Mesothelial cell of epicardium (in vitro differentiated cells): ENCODE measurements at regions not wholly inside any gene's neighbourhood (a gene's known extent, or its start where the extent isn't known, plus 50 kb on each side); places are given as distances from the start of the nearest gene placed in this dataset.
A peak's percentile ranks its signal among the peaks of the same experiment; 100 is the strongest.
"Not testable (repeated sequence)": the region's sequence is repeated elsewhere in the genome, so short reads cannot be mapped to it uniquely, and the experiment has no call there.

Experiments
- DNase-seq, 2 experiments: peaks; one replicate each; pipeline ENCODE4 v3.0.0; 2021; ENCODE audit warnings: low spot score in 2 of 2; ENCODE audit not compliant: unreplicated experiment in 2 of 2
- H3K27ac Mint-ChIP-seq: 2 replicates; pipeline ENCODE4 v1.8.0; 2021; ENCODE audit warnings: mixed read lengths
- H3K27me3 Mint-ChIP-seq: 2 replicates; pipeline ENCODE4 v1.8.0; 2021; ENCODE audit warnings: low read depth, mixed read lengths
- H3K36me3 Mint-ChIP-seq: 2 replicates; pipeline ENCODE4 v1.8.0; 2021; ENCODE audit warnings: mixed read lengths
- H3K4me1 Mint-ChIP-seq: 2 replicates; pipeline ENCODE4 v1.8.0; 2021; ENCODE audit warnings: mixed read lengths
- H3K4me3 Mint-ChIP-seq: 2 replicates; pipeline ENCODE4 v1.8.0; 2021; ENCODE audit warnings: mild to moderate bottlenecking, moderate library complexity, mixed read lengths
- H3K9me3 Mint-ChIP-seq: 2 replicates; pipeline ENCODE4 v1.8.0; 2021; ENCODE audit warnings: mixed read lengths
- CTCF ChIP-seq: fragments of 200-600 bp; sonication (generic); IDR thresholded peaks from one replicate; pipeline ENCODE4 v1.5.0; 2021; ENCODE audit warnings: antibody characterized with exemption; ENCODE audit not compliant: unreplicated experiment

GRCh38 chr5:69013481-69013880, 80.3 kb upstream of the SLC30A5 start:
- TF ChIP-seq CTCF = no peak
- no peak for DNase-seq
- Mint-ChIP-seq H3K27ac (no peak overlapping the region), H3K36me3 (no peaks in the 10 kb centered on the region), H3K4me3 (no peak overlapping the region), H3K9me3 (peaks cover 4% of the 10 kb centered on the region), H3K4me1 (no peaks in the 10 kb centered on the region), H3K27me3 (peaks cover 8% of the 10 kb centered on the region)

DNA sequence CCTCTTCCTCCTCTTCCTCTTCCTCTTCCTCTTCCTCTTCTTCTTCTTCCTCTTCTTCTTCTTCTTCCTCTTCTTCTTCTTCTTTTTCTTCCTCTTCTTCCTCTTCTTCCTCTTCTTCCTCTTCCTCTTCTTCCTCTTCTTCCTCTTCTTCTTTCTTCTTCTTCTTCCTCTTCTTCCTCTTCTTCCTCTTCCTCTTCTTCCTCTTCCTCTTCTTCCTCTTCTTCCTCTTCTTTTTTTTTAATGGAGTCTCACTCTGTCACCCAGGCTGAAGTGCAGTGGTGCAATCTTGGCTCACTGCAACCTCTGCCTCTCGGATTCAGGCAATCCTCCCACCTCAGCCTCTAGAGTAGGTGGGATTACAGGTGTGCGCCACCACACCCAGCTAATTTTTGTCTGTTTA, 79.8 kb upstream of the SLC30A5 start:
- H3K27ac Mint-ChIP-seq, H3K4me1 Mint-ChIP-seq, DNase-seq, H3K27me3 Mint-ChIP-seq, H3K9me3 Mint-ChIP-seq, H3K4me3 Mint-ChIP-seq, H3K36me3 Mint-ChIP-seq: not testable (repeated sequence)

GRCh38 chr5:69019668-69020375, 74.0 kb upstream of the SLC30A5 start:
- no peaks in the 10 kb centered on the region for H3K4me1 Mint-ChIP-seq
- TF ChIP-seq CTCF = no peak

GRCh38 chr5:69024241-69024651, 69.6 kb upstream of the SLC30A5 start:
- H3K27me3 Mint-ChIP-seq = no peaks in the 10 kb centered on the region
- TF ChIP-seq CTCF = peak; percentile 65
- DNase-seq = no peak

More at GRCh38 chr5:69019668-69020375, 74.0 kb upstream of the SLC30A5 start:
- Mint-ChIP-seq H3K36me3 (no peaks in the 10 kb centered on the region), H3K9me3 (no peaks in the 10 kb centered on the region), H3K4me3 (no peak overlapping the region), H3K27me3 (peaks cover 5% of the 10 kb centered on the region), H3K27ac (no peak overlapping the region)
- DNase-seq = no peak

GRCh38 chr5:69029292-69029691, 64.5 kb upstream of the SLC30A5 start:
- Mint-ChIP-seq H3K4me3 (no peak overlapping the region), H3K9me3 (no peaks in the 10 kb centered on the region), H3K27me3 (peaks cover 2% of the 10 kb centered on the region), H3K27ac (no peak overlapping the region), H3K4me1 (no peaks in the 10 kb centered on the region), H3K36me3 (no peaks in the 10 kb centered on the region)
- DNase-seq = no peak
- no peak for TF ChIP-seq CTCF

More at GRCh38 chr5:69024241-69024651, 69.6 kb upstream of the SLC30A5 start:
- Mint-ChIP-seq H3K27ac (no peak overlapping the region), H3K9me3 (no peaks in the 10 kb centered on the region), H3K4me1 (no peaks in the 10 kb centered on the region), H3K4me3 (no peak overlapping the region), H3K36me3 (no peaks in the 10 kb centered on the region)

DNA sequence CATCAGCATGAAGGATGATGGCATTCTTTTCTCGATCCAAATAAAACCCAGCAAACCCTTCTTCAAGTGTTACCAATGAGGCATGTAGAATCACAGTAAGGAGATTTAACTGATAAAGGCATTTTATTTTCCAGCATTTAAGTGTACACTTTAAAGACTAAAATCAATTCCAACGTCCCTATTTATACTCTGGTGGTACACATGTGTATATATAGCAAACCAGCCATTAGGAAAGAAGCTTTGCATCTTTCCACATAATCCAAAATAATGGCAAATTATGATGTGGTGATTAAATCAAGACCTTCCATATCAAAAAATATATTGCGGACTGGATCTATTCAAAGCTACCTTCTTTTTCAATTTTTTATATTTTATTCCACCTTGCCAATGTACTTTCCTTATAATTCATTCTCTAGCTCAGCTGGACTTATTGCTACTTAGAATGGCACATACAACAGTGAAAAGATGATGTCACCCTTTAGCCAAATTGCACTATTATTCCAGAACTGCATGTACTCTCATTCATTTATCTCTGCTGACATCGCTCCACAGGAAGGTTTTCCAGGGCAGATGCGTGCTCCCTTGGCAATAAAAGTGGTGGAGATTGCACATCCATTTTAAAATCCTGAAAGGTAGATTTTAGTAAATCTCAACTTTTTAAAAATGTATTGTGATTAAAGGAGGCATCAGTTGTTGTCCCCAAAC, 63.3 kb upstream of the SLC30A5 start:
- Mint-ChIP-seq H3K27ac (no peak overlapping the region), H3K36me3 (no peaks in the 10 kb centered on the region), H3K4me3 (no peak overlapping the region), H3K9me3 (no peaks in the 10 kb centered on the region), H3K4me1 (no peaks in the 10 kb centered on the region), H3K27me3 (peaks cover 2% of the 10 kb centered on the region)
- TF ChIP-seq CTCF = no peak
- DNase-seq = no peak
